Transverse colon (tissue), 4 donors: ENCODE measurements at regions not wholly inside any gene's neighbourhood (a gene's known extent, or its start where the extent isn't known, plus 50 kb on each side); places are given as distances from the start of the nearest gene placed in this dataset.

Source experiments
- DNase-seq: peaks from one replicate; pipeline ENCODE4 v3.0.0-alpha.2; 2019
- H3K27ac ChIP-seq, 4 donors: fragments of 200-600 bp; sonication (generic); 2 replicates each; pipeline ENCODE4 v1.5.1; 2016 to 2018; ENCODE audit warnings: inconsistent platforms in 4 of 4
- H3K27me3 ChIP-seq: fragments of 200-600 bp; sonication (generic); 2 replicates; pipeline ENCODE4 v1.5.1; 2017; ENCODE audit warnings: inconsistent platforms
- H3K36me3 ChIP-seq, 4 donors: fragments of 200-600 bp; sonication (generic); 2 replicates each; pipeline ENCODE4 v1.5.1; 2017 to 2019; ENCODE audit warnings: inconsistent platforms in 4 of 4
- H3K4me1 ChIP-seq, 4 donors: fragments of 200-600 bp; sonication (generic); 2 replicates each; pipeline ENCODE4 v1.5.1; 2017 to 2020; ENCODE audit warnings: inconsistent platforms in 4 of 4
- H3K4me3 ChIP-seq, 4 donors: fragments of 200-600 bp; sonication (generic); 1 replicate in 1 of 4; 2 replicates in 3 of 4; pipeline versions ENCODE4 v1.5.1 to v1.6.1; 2017 to 2019; ENCODE audit warnings: inconsistent platforms in 4 of 4
- H3K9me3 ChIP-seq, 2 donors: fragments of 200-600 bp; sonication (generic); 2 replicates each; pipeline ENCODE4 v1.5.1; 2017 to 2019; ENCODE audit warnings: inconsistent platforms in 2 of 2
- EP300 ChIP-seq: sonication (generic); formaldehyde crosslinking; IDR thresholded peaks from one replicate; pipeline ENCODE4 v1.6.1; 2017; ENCODE audit warnings: antibody characterized with exemption, low read depth
- POLR2A ChIP-seq: fragments of 450-650 bp; IDR thresholded peaks from one replicate; pipeline ENCODE4 v1.6.1; 2016; ENCODE audit warnings: antibody characterized with exemption, mild to moderate bottlenecking, moderate library complexity
- POLR2AphosphoS5 ChIP-seq, 3 donors: sonication (generic); formaldehyde crosslinking; IDR thresholded peaks; one replicate each; pipeline ENCODE4 v1.6.1; 2016; ENCODE audit warnings: antibody characterized with exemption in 3 of 3
- WGBS, 2 donors: methylation state at CpG; one replicate each; pipeline ENCODE4 v1.1.5; 2018; ENCODE audit warnings: low coverage in 1 of 2; 5-methylcytosine and 5-hydroxymethylcytosine counted together
- in situ Hi-C, 4 donors: fragments of 200-750 bp; cut with MboI; loops; one replicate each; pipeline versions ENCODE4 v1.15.0 to v1.15.1; 2017; ENCODE audit warnings: low sequenced_read_pairs in 3 of 4, low pct_ligation_motif_present in 1 of 4, low pct_unique_long_range_greater_than_20kb in 1 of 4
- intact Hi-C: fragments of 100-400 bp; cut with DNase I; formaldehyde crosslinking; loops from one replicate; pipeline ENCODE4 v1.15.1; 2023; ENCODE audit warnings: low total_unique reads
- TF ChIP-seq, protein P1 (sequence below), 5 experiments: fragments of 200-600 bp in 3 of 5; fragments of 450-650 bp in 2 of 5; sonication (generic) in 3 of 5; IDR thresholded peaks; 1 replicate in 2 of 5; 2 replicates in 3 of 5; pipeline ENCODE4 v1.5.1; 2016 to 2017; ENCODE audit warnings: antibody characterized with exemption in 5 of 5, inconsistent platforms in 3 of 5, mild to moderate bottlenecking in 2 of 5, moderate library complexity in 1 of 5

DNA sequence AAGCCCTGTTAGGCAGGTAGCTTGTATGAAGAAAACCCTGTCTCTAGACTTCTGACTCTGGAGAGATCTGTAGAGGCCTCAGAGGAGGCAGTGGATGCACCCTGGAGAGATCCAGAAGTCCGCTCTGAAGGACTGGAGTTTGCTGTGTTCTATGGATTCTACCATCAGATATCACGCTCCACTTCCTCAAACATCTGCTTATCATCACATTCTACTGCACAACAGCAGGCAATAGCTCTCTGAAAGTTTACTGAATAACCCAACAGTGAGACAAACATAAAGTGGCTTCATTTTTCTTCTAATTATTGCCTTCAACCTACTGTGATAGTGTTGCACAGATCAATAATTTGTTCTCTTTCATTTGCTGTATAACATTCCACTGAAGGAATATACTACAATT is 59.0 kb upstream of the OR9Q1 start:
- no peaks in the 10 kb centered on the region for H3K9me3 ChIP-seq
- H3K27ac ChIP-seq, result no peak overlapping the region
- no peak for TF ChIP-seq EP300
- no peak for TF ChIP-seq POLR2A
- TF ChIP-seq, protein P1, sequence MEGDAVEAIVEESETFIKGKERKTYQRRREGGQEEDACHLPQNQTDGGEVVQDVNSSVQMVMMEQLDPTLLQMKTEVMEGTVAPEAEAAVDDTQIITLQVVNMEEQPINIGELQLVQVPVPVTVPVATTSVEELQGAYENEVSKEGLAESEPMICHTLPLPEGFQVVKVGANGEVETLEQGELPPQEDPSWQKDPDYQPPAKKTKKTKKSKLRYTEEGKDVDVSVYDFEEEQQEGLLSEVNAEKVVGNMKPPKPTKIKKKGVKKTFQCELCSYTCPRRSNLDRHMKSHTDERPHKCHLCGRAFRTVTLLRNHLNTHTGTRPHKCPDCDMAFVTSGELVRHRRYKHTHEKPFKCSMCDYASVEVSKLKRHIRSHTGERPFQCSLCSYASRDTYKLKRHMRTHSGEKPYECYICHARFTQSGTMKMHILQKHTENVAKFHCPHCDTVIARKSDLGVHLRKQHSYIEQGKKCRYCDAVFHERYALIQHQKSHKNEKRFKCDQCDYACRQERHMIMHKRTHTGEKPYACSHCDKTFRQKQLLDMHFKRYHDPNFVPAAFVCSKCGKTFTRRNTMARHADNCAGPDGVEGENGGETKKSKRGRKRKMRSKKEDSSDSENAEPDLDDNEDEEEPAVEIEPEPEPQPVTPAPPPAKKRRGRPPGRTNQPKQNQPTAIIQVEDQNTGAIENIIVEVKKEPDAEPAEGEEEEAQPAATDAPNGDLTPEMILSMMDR (IDR thresholded peaks at IDR 0.05), result no peak
- TF ChIP-seq POLR2AphosphoS5 (IDR thresholded peaks at IDR 0.05), result no peak
- H3K27me3 ChIP-seq, result no peaks in the 10 kb centered on the region
- in situ Hi-C loops (no loop called here), intact Hi-C loops (no loop called here)
- H3K4me1 ChIP-seq, result no peaks in the 10 kb centered on the region
- WGBS, 2 donors, result 86% methylated on average over 2 of the region's 2 CpGs; no CpG with 5 or more reads in 1 of the 2 donors
- no peak for DNase-seq
- H3K36me3 ChIP-seq, result no peaks in the 10 kb centered on the region
- H3K4me3 ChIP-seq, result no peak overlapping the region

DNA sequence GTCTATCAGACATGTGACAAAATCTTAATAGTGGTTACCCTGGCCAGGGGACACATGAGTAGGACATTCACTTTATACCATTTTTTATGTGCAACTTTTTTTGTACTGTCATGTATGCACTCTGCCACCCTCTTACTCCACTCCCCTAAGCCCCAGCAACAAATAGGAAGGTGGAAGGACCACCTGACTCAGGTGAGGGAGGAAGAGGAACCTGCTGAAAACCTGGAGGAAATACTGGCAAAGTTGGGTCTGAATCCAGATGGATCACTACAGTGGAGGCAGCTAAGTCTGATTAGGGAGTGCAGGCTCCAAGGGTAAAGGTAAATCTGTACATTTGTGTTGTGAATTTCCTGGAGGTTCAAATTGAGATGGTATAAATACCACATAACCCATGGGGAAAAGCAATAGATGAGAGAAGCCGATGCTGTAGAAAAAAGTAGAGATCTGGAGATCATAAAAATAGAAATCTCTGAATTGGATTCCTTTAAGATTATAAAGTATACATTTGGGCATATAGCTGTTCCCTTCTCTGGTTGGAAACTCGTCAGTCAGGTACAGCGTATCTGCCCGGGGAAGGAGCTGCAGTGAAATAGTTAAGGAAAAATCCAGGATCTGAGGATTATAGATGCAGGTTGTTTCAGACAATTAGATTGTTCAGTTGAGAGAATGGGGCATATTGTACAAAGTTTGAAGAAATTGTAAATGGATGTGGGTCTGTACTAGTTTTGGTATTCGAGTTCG is 52.2 kb upstream of the OR9Q1 start:
- no peak overlapping the region for H3K4me3 ChIP-seq
- in situ Hi-C loops, result no loop called here
- whole genome bisulfite sequencing, 2 donors, result 88 to 90% methylated on average over 6 of the region's 6 CpGs
- H3K27ac ChIP-seq, result no peak overlapping the region
- H3K4me1 ChIP-seq, result no peaks in the 10 kb centered on the region
- intact Hi-C loops, result no loop called here
- no peaks in the 10 kb centered on the region for H3K9me3 ChIP-seq
- no peak for DNase-seq
- H3K27me3 ChIP-seq, result no peaks in the 10 kb centered on the region
- no peaks in the 10 kb centered on the region for H3K36me3 ChIP-seq
- TF ChIP-seq, protein P1 (IDR thresholded peaks at IDR 0.05), result no peak
- TF ChIP-seq POLR2AphosphoS5 (IDR thresholded peaks at IDR 0.05), result no peak
- no peak for TF ChIP-seq POLR2A
- no peak for TF ChIP-seq EP300

DNA sequence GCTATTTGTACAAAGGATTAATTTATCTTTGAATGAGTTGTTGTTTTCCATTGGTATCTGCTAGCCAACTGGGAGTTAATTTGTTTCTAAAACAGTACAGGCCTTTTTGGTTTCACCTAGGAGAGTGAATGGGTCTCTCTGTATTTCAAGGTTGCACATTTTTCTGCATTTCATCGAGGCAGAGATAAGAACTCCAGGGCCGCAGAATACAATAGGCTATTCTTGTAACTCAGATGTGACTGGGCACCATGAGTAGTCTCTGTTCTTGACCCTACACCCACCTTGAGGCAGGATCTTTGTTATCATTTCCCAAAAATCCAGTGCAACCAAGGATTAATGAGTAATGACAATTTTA is 51.7 kb upstream of the OR9Q1 start:
- 33 to 69% methylated on average over 1 to 2 of the region's 2 CpGs for WGBS, 2 donors
- TF ChIP-seq, protein P1 (IDR thresholded peaks at IDR 0.05), result no peak
- no peaks in the 10 kb centered on the region for H3K27me3 ChIP-seq
- no peaks in the 10 kb centered on the region for H3K4me1 ChIP-seq
- no peak for DNase-seq
- H3K9me3 ChIP-seq, result no peaks in the 10 kb centered on the region
- H3K4me3 ChIP-seq, result no peak overlapping the region
- H3K27ac ChIP-seq, result no peak overlapping the region
- H3K36me3 ChIP-seq, result no peaks in the 10 kb centered on the region
- in situ Hi-C loops (no loop called here), intact Hi-C loops (no loop called here)
